ENCODE measurements at regions not wholly inside any gene's neighbourhood (a gene's known extent, or its start where the extent isn't known, plus 50 kb on each side); places are given as distances from the start of the nearest gene placed in this dataset.

GRCh38 chr10:106410331-106410730, 754.2 kb downstream of the SORCS1 start:
- no peak overlapping the region for H3K4me3 ChIP-seq
- H3K4me1 ChIP-seq = no peaks in the 10 kb centered on the region
- H3K27ac ChIP-seq = no peak overlapping the region
- no peaks in the 10 kb centered on the region for H3K9me3 ChIP-seq
- DNase-seq (ENCODE audit: extremely low spot score in 2 of 2) = no peak
- no peaks in the 10 kb centered on the region for H3K27me3 ChIP-seq
- no peaks in the 10 kb centered on the region for H3K36me3 ChIP-seq
- intact Hi-C loops (cut with DNase I) = no loop called here
- TF ChIP-seq POLR2AphosphoS5 (IDR thresholded peaks at IDR 0.05; ENCODE audit: insufficient read depth in 1 of 2, low read depth in 1 of 2) = no peak
- TF ChIP-seq CTCF (IDR thresholded peaks at IDR 0.05) = no peak
- no peak for TF ChIP-seq POLR2A (IDR thresholded peaks at IDR 0.05)

- intact Hi-C loops (cut with DNase I) = no loop called here
- no peaks in the 10 kb centered on the region for H3K27me3 ChIP-seq
- H3K4me3 ChIP-seq = no peak overlapping the region
Observed at GRCh38 chr10:106405141-106405540, 759.4 kb downstream of the SORCS1 start.

GRCh38 chr10:106402458-106402857, 762.0 kb downstream of the SORCS1 start:
- TF ChIP-seq POLR2A (IDR thresholded peaks at IDR 0.05) = no peak

More at GRCh38 chr10:106405141-106405540, 759.4 kb downstream of the SORCS1 start:
- Histone ChIP-seq H3K36me3 (no peaks in the 10 kb centered on the region), H3K4me1 (no peaks in the 10 kb centered on the region), H3K27ac (no peak overlapping the region), H3K9me3 (no peaks in the 10 kb centered on the region)
- no peak for DNase-seq (ENCODE audit: extremely low spot score in 2 of 2)
- TF ChIP-seq CTCF (IDR thresholded peaks at IDR 0.05) (no peak), POLR2A (IDR thresholded peaks at IDR 0.05) (no peak), POLR2AphosphoS5 (IDR thresholded peaks at IDR 0.05; ENCODE audit: insufficient read depth in 1 of 2, low read depth in 1 of 2) (no peak)

GRCh38 chr10:106401967-106402366, 762.5 kb downstream of the SORCS1 start:
- H3K4me3 ChIP-seq = no peak overlapping the region
- DNase-seq (ENCODE audit: extremely low spot score in 2 of 2) = no peak
- H3K27me3 ChIP-seq = no peaks in the 10 kb centered on the region
- H3K36me3 ChIP-seq = no peaks in the 10 kb centered on the region
- intact Hi-C loops (cut with DNase I) = no loop called here
- TF ChIP-seq POLR2A (IDR thresholded peaks at IDR 0.05) (no peak), CTCF (IDR thresholded peaks at IDR 0.05) (no peak), POLR2AphosphoS5 (IDR thresholded peaks at IDR 0.05; ENCODE audit: insufficient read depth in 1 of 2, low read depth in 1 of 2) (no peak)
- H3K9me3 ChIP-seq = no peaks in the 10 kb centered on the region
- H3K27ac ChIP-seq = no peak overlapping the region
- H3K4me1 ChIP-seq = no peaks in the 10 kb centered on the region

More at GRCh38 chr10:106402458-106402857, 762.0 kb downstream of the SORCS1 start:
- no peaks in the 10 kb centered on the region for H3K4me1 ChIP-seq
- intact Hi-C loops (cut with DNase I) = no loop called here
- H3K27me3 ChIP-seq = no peaks in the 10 kb centered on the region
- H3K27ac ChIP-seq = no peak overlapping the region
- no peak for DNase-seq (ENCODE audit: extremely low spot score in 2 of 2)
- H3K9me3 ChIP-seq = no peaks in the 10 kb centered on the region
- H3K4me3 ChIP-seq = no peak overlapping the region
- no peaks in the 10 kb centered on the region for H3K36me3 ChIP-seq

GRCh38 chr10:106401161-106401560, 763.3 kb downstream of the SORCS1 start:
- TF ChIP-seq POLR2A (IDR thresholded peaks at IDR 0.05) = no peak
- TF ChIP-seq POLR2AphosphoS5 (IDR thresholded peaks at IDR 0.05; ENCODE audit: insufficient read depth in 1 of 2, low read depth in 1 of 2) = no peak
- no peak for TF ChIP-seq CTCF (IDR thresholded peaks at IDR 0.05)
- intact Hi-C loops (cut with DNase I) = no loop called here

More at GRCh38 chr10:106401161-106401560, 763.3 kb downstream of the SORCS1 start:
- H3K4me3 ChIP-seq = no peak overlapping the region
- no peaks in the 10 kb centered on the region for H3K36me3 ChIP-seq
- DNase-seq (ENCODE audit: extremely low spot score in 2 of 2) = no peak
- no peak overlapping the region for H3K27ac ChIP-seq
- H3K27me3 ChIP-seq = no peaks in the 10 kb centered on the region
- no peaks in the 10 kb centered on the region for H3K4me1 ChIP-seq
- H3K9me3 ChIP-seq = no peaks in the 10 kb centered on the region
